GM12872 (cell line): ENCODE measurements at regions not wholly inside any gene's neighbourhood (a gene's known extent, or its start where the extent isn't known, plus 50 kb on each side); places are given as distances from the start of the nearest gene placed in this dataset.

Experiments used
- TF ChIP-seq, protein P1 (sequence below): IDR thresholded peaks from 3 replicates; pipeline ENCODE4 v1.5.1; 2011; ENCODE audit warnings: low read depth, mild to moderate bottlenecking, low read length, moderate library complexity; ENCODE audit not compliant: insufficient read depth

DNA sequence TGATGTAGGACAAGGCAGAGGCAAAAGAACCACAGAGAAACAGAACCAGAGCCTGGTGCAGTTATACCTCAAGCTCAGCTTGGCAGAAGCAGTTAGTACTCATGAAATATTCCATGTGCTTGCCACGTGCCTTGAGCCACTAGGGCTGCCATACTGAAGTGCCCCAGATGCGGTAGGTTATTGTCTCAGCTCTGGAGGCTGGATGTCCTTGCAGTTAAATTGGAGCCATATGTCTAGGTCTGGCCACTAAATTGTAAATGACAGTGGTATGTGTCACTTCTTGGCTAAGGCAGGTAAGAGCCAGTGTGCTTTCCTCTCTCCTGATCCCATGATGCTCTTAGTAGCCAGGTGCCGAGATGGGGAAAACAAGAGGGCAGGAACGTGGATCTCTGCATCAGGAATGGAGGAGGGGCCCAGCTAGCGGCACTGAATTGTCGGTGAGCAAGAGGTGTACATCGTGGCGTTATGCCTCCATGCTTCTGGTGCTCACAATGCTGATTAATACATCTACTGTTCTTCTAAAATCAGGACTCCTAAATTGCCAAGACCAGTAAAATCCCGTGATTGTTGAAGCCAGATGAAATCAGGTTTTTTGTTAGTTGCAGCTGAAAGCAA lies 73.5 kb downstream of the PSMG1 start:
- TF ChIP-seq, protein P1, sequence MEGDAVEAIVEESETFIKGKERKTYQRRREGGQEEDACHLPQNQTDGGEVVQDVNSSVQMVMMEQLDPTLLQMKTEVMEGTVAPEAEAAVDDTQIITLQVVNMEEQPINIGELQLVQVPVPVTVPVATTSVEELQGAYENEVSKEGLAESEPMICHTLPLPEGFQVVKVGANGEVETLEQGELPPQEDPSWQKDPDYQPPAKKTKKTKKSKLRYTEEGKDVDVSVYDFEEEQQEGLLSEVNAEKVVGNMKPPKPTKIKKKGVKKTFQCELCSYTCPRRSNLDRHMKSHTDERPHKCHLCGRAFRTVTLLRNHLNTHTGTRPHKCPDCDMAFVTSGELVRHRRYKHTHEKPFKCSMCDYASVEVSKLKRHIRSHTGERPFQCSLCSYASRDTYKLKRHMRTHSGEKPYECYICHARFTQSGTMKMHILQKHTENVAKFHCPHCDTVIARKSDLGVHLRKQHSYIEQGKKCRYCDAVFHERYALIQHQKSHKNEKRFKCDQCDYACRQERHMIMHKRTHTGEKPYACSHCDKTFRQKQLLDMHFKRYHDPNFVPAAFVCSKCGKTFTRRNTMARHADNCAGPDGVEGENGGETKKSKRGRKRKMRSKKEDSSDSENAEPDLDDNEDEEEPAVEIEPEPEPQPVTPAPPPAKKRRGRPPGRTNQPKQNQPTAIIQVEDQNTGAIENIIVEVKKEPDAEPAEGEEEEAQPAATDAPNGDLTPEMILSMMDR = no peak

DNA sequence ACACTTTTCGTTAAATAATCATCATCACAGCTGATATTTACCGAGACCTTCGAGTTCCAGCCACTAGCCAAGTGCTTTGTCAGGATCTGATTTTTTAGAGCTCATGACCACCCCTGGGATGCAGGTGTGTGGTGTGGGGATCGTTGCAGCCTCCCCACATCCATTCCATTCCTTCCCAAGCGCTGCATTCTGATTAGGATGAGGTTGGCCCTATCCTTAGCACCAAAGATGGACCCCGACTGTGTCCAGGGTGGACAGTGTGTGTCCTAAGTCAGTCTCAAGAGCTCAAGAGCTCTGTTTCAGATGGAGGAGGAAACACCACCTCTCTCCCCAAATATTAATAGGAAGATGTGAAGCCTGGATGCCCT lies 74.1 kb downstream of the PSMG1 start:
- TF ChIP-seq, protein P1 = no peak

DNA sequence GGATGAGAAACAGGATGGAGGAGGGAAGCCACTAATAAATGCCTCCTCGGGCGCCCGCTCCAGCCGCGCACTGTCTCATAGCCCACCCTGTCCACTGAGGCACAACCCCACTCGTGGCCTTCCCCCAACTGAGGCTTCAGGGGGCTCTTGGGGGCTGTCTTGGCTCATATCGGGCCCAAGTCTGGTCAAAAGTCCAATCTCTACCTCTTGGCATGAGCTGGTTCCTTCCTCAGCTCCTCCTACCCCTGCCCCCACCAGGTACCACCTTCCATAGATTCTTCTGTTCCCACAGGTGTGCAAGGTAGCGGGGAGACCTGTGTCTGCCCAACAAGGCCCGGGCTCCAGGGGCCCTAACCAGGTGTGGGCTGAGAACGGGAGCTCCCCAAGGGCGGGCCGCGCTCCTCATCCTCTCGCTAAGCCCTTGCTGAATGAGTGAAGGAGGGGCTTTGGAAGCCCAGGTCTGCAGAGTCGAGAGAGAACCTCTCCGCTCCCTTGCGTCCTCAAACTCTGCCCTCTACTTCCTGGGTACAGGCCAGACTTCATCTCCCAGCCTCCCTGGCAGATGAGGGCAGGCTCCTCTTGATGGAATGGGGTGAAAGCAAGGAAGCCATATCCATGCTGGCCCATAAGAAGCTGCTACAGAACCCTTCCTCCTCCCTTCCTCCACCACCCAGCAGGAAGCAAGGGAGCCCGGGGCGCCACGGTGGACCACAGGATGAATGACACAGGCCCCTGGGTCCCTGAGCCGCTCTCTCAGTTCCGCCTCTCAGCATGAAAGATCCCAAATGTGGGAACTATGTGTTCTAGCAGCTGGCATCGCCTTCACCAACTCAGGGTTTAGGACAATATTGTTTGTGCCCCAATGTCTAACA lies 74.7 kb downstream of the PSMG1 start:
- TF ChIP-seq, protein P1 = no peak

DNA sequence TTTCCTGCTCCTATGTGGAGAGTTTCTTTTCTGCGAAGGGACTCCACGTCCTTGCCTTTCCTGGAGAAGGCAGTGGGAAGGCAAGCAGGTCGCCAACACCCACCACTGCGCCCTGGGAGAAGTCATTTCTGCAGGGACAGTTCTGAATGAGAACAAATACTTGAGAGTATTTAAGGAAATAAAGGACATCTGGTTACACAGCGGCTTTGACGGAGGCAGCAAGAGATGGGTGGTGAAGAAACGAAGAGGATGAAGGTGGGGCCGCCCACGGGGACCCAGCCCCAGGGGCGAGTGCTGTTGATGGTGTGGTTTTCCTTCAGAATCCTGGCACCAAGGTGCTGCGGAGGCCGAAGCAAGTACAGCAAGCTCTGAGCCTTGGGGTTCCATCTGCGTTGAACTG lies 75.5 kb downstream of the PSMG1 start:
- TF ChIP-seq, protein P1 = no peak

DNA sequence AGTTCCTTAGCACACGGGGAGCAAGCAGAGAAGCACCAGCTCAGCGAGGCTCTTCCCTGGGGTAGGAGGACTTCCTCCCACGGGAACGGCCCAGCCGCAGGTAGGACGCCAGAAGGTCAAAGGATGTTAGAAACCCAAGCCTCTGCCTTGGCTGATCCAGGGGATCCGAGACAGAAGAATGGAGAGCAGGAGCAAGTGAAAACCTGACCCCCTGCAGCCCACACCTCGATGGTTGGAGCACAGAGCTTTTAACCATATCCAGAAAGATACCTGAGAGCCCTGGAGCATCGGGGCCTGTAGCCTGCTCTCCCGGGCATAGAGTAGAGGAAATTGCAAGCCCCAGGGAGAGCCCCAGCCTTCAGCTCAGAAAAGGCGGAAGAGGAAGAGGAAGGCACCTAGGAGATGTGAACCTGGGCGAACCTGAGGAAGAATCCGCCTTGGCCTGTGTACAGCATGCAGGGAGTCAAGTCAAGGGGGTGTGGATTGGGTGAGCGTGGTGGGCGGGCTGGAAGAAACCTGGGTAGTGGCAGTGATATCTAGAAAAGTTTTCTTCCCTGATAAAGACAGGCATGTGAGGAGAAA lies 76.3 kb downstream of the PSMG1 start:
- TF ChIP-seq, protein P1 = no peak

DNA sequence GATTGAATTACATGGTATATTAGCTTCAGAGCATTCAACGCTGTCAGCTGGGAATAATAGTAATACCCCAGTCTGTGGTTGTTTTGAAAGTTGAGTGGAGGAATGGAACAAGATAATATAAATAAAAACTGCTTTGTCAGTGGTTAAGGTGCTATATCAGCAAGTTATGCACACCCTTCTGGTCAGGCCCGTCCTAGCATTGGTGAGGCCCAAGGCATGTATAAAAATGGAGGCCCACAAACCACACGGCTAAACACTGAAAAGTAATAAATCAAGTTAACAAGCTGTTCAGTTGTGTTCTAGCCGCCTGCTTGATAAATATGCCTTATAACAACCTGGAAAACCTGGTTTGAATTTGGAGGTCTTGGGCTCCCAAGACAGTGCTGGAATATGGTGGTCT lies 77.4 kb downstream of the PSMG1 start:
- TF ChIP-seq, protein P1 = no peak

DNA sequence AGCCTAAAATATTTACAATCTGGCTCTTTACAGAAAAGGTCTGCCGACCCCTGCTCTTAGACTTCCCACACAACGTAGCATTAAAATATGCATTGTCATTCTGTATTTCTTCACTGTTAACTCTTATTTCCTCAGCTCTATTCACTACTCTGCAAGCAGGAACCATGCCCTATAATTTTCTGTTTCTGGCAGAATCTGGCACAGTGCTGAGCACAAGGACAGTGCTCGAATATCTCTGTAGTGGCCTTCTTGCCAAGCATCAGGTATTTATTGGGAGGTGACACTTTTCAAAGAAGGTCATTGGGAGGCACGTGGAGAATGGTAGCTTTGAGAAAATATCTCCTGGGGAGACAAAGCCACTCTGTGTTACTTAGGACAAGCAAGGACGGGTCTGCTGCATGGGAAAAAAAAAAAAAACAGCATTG lies 77.9 kb downstream of the PSMG1 start:
- TF ChIP-seq, protein P1 = no peak
